Body of pancreas (tissue), 4 donors: ENCODE measurements at regions not wholly inside any gene's neighbourhood (a gene's known extent, or its start where the extent isn't known, plus 50 kb on each side); places are given as distances from the start of the nearest gene placed in this dataset.
A peak's percentile ranks its signal among the peaks of the same experiment; 100 is the strongest.

Experiments used
- ATAC-seq: fragments of 150-250 bp; one replicate; pipeline ENCODE4 v1.9.1; 2016
- DNase-seq, 4 donors: peaks; one replicate each; pipeline ENCODE4 v3.0.0-alpha.2; 2019
- H3K27ac ChIP-seq, 4 donors: fragments of 200-600 bp; sonication (generic); 1 replicate in 3 of 4; 2 replicates in 1 of 4; pipeline versions ENCODE4 v1.5.1 to v1.6.1; 2016 to 2019; ENCODE audit warnings: mild to moderate bottlenecking in 1 of 4, mixed read lengths in 1 of 4, moderate library complexity in 1 of 4
- H3K27me3 ChIP-seq, 2 donors: fragments of 200-600 bp; sonication (generic); one replicate each; pipeline ENCODE4 v1.6.0; 2016; ENCODE audit warnings: mild to moderate bottlenecking in 1 of 2
- H3K36me3 ChIP-seq, 2 donors: fragments of 200-600 bp; sonication (generic); replicated peaks in 1 of 2; 2 replicates each; pipeline ENCODE4 v1.5.1; 2016; ENCODE audit warnings: low read depth in 2 of 2; ENCODE audit not compliant: insufficient read depth in 1 of 2
- H3K4me1 ChIP-seq: fragments of 200-600 bp; sonication (generic); one replicate; pipeline ENCODE4 v1.6.0; 2016
- H3K4me3 ChIP-seq, 2 donors: fragments of 200-600 bp; sonication (generic); 1 replicate in 1 of 2; 2 replicates in 1 of 2; pipeline ENCODE4 v1.5.1; 2016 to 2019
- H3K9me3 ChIP-seq, 3 donors: fragments of 200-600 bp; sonication (generic); 1 replicate in 2 of 3; 2 replicates in 1 of 3; pipeline ENCODE4 v1.5.1; 2016
- POLR2A ChIP-seq, 3 donors: fragments of 450-650 bp; IDR thresholded peaks; one replicate each; pipeline ENCODE4 v1.6.1; 2016; ENCODE audit warnings: antibody characterized with exemption in 3 of 3, mild to moderate bottlenecking in 2 of 3
- WGBS, 2 donors: methylation state at CpG; one replicate each; pipeline ENCODE4 v1.1.5; 2017; 5-methylcytosine and 5-hydroxymethylcytosine counted together
- intact Hi-C: fragments of 100-400 bp; cut with DNase I; formaldehyde crosslinking; loops from one replicate; pipeline ENCODE4 v1.15.1; 2023
- TF ChIP-seq, protein P1 (sequence below), 7 experiments: fragments of 450-650 bp in 4 of 7; fragments of 200-600 bp in 3 of 7; sonication (generic) in 3 of 7; IDR thresholded peaks; one replicate each; pipeline ENCODE4 v1.5.1; 2016 to 2019; ENCODE audit warnings: antibody characterized with exemption in 7 of 7

DNA sequence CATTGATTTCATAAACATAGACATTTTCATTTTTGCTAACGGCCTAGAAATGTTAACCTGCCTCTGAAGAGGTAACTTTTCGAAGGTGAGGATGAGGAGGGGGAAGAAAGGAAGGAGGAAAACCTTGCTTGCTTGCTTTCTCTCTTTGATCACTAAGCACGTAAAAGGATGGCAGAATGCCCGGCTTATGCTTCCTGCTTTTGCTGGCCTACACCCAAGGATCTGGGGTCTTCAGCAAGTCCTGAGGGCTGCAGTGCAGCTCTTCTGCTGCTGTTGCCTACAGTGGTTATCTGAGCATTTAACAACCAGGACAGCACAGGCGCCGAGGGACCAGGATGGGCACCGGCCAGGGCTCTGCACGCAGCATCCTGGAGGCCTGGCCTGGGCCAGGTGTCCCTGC lies 150.8 kb upstream of the TAB2 start:
- TF ChIP-seq, protein P1, sequence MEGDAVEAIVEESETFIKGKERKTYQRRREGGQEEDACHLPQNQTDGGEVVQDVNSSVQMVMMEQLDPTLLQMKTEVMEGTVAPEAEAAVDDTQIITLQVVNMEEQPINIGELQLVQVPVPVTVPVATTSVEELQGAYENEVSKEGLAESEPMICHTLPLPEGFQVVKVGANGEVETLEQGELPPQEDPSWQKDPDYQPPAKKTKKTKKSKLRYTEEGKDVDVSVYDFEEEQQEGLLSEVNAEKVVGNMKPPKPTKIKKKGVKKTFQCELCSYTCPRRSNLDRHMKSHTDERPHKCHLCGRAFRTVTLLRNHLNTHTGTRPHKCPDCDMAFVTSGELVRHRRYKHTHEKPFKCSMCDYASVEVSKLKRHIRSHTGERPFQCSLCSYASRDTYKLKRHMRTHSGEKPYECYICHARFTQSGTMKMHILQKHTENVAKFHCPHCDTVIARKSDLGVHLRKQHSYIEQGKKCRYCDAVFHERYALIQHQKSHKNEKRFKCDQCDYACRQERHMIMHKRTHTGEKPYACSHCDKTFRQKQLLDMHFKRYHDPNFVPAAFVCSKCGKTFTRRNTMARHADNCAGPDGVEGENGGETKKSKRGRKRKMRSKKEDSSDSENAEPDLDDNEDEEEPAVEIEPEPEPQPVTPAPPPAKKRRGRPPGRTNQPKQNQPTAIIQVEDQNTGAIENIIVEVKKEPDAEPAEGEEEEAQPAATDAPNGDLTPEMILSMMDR (IDR thresholded peaks at IDR 0.05) = no peak
- TF ChIP-seq POLR2A (IDR thresholded peaks at IDR 0.05) = no peak
- Histone ChIP-seq H3K9me3 (no peaks in the 10 kb centered on the region), H3K4me3 (no peak overlapping the region), H3K36me3 (no peaks in the 10 kb centered on the region), H3K27ac (no peak overlapping the region), H3K27me3 (no peaks in the 10 kb centered on the region), H3K4me1 (no peaks in the 10 kb centered on the region)
- DNase-seq (no peak), ATAC-seq (no peak)
- intact Hi-C loops = no loop called here
- 44 to 70% methylated on average over 8 of the region's 8 CpGs for WGBS, 2 donors

DNA sequence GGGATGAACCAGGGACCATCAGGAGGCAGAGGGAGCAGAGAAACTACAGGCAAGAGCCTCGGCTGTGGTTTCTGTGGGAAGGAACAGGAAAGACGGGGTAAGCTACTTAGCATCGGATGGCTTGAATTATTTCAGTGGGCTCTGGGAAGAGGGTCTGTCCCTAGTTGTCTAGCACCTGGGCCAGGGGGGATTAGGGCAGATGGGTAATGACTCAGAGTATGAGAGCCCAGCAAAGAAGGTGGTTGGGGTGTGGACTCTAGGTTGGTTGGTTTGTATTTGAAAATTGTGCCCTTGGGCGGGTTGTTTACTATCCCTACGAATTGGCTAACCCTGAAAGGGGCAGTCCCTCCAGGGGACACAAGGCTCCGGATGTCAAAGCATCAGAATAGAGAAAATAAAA lies 148.5 kb upstream of the TAB2 start:
- Histone ChIP-seq H3K27ac (no peak overlapping the region), H3K4me3 (no peak overlapping the region), H3K9me3 (no peaks in the 10 kb centered on the region), H3K36me3 (no peaks in the 10 kb centered on the region), H3K4me1 (no peaks in the 10 kb centered on the region), H3K27me3 (no peaks in the 10 kb centered on the region)
- TF ChIP-seq POLR2A (IDR thresholded peaks at IDR 0.05) = no peak
- TF ChIP-seq, protein P1 (IDR thresholded peaks at IDR 0.05) = no peak
- no peak for DNase-seq
- intact Hi-C loops = no loop called here
- 78 to 81% methylated on average over 6 of the region's 6 CpGs for WGBS, 2 donors
- ATAC-seq = no peak

DNA sequence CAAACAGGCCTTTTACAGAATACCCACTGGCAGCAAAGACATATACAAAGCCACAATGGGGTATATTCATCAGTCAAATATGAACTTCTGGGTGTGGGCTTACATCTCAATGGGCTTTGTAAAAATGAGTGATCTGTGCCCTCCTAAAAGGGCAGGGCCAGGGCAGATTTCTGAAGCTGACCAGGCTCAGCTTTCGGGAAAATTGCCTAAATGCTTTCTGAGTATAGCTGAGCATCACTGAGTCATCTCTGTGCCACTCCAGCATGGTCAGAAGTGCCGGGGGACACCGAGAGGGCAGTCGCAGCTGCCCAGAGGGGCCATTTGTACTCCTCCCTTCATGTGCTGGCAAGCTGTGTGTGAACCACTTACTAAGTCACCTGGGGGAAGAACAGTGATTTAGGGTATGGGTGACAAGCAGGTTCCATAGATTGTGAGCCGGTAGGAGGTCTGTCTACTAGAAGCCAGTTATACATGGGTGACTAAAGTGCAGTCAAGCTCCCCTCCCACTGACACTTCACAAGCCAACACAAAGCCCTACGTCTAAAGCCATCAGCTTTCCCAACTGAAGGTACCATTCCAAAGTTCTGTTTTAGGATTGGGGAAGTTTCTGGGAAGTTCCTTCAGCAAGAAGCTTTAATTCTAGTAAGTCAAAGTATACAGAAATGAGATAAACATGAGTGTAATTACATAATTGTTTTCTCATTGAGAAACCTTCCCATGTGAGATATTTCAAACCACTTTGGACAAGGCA lies 147.6 kb upstream of the TAB2 start:
- WGBS, 2 donors = 91 to 97% methylated on average over 6 of the region's 6 CpGs
- H3K27me3 ChIP-seq = no peaks in the 10 kb centered on the region
- no peaks in the 10 kb centered on the region for H3K36me3 ChIP-seq
- H3K4me3 ChIP-seq = no peak overlapping the region
- no peak for DNase-seq
- no peak overlapping the region for H3K27ac ChIP-seq
- no peaks in the 10 kb centered on the region for H3K4me1 ChIP-seq
- peak; percentile 27 for ATAC-seq
- H3K9me3 ChIP-seq = no peaks in the 10 kb centered on the region
- TF ChIP-seq, protein P1 (IDR thresholded peaks at IDR 0.05) = no peak
- TF ChIP-seq POLR2A (IDR thresholded peaks at IDR 0.05) = no peak
- intact Hi-C loops = no loop called here

DNA sequence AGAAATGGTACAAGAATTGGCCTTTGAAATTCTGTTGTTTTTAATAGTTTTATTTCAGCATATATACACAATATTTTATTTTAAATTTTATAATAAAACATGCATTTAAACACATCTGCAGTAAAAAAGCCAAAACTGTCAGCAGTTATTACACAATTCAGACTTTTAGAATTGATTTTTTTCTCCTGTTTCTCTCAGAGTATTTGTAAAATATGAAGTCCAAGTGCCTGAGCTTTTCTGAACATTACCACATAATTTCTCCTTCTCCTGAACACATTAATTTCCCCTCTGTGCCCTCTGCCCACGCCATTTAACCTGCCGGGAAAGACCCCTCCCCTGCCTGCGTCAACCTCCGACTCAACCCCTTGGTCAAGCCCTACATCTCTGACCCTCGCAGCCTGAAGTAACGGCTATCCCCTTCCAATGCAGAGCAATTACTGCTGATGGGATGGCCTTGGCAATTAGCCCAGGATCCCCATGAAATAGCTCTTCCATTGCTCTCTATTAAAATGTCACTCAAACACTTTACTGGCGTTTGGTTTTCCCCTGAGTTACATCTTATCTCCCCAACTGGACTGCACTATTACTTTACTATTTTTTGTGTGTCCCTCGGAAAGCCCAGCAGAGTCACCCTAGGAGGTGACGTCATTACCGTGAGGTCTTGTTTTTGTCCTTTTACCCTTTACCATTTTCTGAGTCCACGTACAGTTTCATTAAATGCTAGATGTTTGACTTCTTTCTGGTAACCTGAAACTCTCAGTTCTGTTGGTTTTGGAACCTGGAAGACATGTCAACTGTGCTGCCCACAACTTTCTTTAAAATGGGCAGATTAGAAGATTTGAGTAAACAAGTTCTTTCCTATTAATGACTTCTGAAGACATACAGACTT lies 146.7 kb upstream of the TAB2 start:
- Histone ChIP-seq H3K36me3 (no peaks in the 10 kb centered on the region), H3K4me1 (no peaks in the 10 kb centered on the region), H3K9me3 (no peaks in the 10 kb centered on the region), H3K4me3 (no peak overlapping the region), H3K27me3 (no peaks in the 10 kb centered on the region), H3K27ac (no peak overlapping the region)
- peak in 1 of 4 donors; percentile 22 for DNase-seq
- intact Hi-C loops = no loop called here
- 68 to 70% methylated on average over 11 of the region's 11 CpGs for WGBS, 2 donors
- no peak for ATAC-seq
- no peak for TF ChIP-seq POLR2A (IDR thresholded peaks at IDR 0.05)
- TF ChIP-seq, protein P1 (IDR thresholded peaks at IDR 0.05) = no peak
